Testis (tissue), 2 donors: ENCODE measurements at regions not wholly inside any gene's neighbourhood (a gene's known extent, or its start where the extent isn't known, plus 50 kb on each side); places are given as distances from the start of the nearest gene placed in this dataset.

ENCODE experiments used
- POLR2A ChIP-seq: fragments of 450-650 bp; IDR thresholded peaks from one replicate; pipeline ENCODE4 v1.6.1; 2017; ENCODE audit warnings: antibody characterized with exemption, mild to moderate bottlenecking, moderate library complexity
- TF ChIP-seq, protein P1 (sequence below), 3 experiments: fragments of 450-650 bp in 2 of 3; fragments of 200-600 bp in 1 of 3; sonication (generic) in 1 of 3; IDR thresholded peaks; one replicate each; pipeline ENCODE4 v1.5.1; 2016 to 2019; ENCODE audit warnings: antibody characterized with exemption in 3 of 3, mild to moderate bottlenecking in 2 of 3, moderate library complexity in 1 of 3

DNA sequence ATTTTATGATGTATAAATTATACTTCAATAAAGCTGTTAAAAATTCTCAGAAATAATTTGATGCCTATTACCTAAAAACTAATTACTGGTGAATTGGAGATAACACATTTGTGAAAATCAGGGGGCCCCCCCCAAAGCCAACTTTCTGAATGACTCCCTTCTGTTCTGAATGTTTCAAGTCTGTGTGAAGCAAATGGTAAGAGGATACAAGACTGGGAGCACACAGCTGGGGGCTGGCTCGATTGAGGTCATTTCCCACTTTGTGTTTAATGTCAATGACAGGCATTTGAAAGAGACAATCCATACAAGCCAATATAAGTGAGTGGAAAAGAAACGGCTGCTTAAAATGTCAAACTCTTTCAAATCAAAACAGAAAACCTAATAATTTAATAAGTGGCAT, 155.8 kb downstream of the SH2D1A start:
- TF ChIP-seq, protein P1, sequence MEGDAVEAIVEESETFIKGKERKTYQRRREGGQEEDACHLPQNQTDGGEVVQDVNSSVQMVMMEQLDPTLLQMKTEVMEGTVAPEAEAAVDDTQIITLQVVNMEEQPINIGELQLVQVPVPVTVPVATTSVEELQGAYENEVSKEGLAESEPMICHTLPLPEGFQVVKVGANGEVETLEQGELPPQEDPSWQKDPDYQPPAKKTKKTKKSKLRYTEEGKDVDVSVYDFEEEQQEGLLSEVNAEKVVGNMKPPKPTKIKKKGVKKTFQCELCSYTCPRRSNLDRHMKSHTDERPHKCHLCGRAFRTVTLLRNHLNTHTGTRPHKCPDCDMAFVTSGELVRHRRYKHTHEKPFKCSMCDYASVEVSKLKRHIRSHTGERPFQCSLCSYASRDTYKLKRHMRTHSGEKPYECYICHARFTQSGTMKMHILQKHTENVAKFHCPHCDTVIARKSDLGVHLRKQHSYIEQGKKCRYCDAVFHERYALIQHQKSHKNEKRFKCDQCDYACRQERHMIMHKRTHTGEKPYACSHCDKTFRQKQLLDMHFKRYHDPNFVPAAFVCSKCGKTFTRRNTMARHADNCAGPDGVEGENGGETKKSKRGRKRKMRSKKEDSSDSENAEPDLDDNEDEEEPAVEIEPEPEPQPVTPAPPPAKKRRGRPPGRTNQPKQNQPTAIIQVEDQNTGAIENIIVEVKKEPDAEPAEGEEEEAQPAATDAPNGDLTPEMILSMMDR (IDR thresholded peaks at IDR 0.05): no peak
- no peak for TF ChIP-seq POLR2A
